M059J (cell line): ENCODE measurements at regions not wholly inside any gene's neighbourhood (a gene's known extent, or its start where the extent isn't known, plus 50 kb on each side); places are given as distances from the start of the nearest gene placed in this dataset.
"Not testable (repeated sequence)": the region's sequence is repeated elsewhere in the genome, so short reads cannot be mapped to it uniquely, and the experiment has no call there.

Source experiments
- DNase-seq: peaks from one replicate; pipeline ENCODE4 v3.0.0-alpha.2; 2012; ENCODE audit warnings: low read depth

DNA sequence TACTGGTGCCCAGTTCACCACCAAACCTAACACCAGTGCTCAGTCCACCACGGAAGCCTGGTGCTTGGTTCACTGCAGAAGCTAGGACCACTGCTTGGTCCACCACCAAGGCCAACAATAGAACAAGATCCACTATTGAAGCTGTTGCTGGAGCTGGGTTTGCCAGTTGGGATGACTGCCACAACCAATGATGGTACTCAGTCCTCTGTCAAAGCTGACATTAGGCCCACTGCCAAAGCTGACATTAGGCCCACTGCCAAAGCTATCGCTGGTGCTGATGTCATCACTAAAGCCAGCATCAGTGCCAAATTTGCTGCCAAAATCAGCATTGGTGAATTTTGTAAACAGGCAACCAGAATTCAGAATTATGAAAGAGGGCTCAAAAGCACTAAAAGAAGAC is 1850.2 kb upstream of the RAG2 start:
- peak; percentile 51 for DNase-seq

DNA sequence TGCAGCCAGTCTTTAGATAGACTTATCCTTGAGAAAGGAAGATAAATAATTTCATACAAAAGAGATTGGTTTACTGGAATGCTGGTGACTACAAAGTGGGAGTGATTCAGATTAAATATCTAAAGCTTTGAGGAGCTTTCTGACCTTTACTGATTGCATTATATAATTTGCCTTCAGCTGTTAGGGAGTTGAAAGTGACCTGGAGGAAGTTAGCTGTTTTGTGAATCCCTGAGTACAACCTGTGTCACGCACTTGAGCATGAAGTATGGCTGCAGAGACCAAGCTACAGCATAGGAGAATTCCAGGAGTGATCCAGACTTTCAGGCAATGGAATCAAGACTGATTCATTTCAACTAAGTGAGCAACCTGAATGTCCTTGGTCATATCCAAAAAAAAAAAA is 1848.3 kb upstream of the RAG2 start:
- peak; percentile 80 for DNase-seq

GRCh38 chr11:38438091-38438490 is 1840.1 kb upstream of the RAG2 start:
- no peak for DNase-seq

- no peak for DNase-seq
Observed at GRCh38 chr11:38425578-38425977, 1827.5 kb upstream of the RAG2 start.

GRCh38 chr11:38423042-38423441 is 1825.0 kb upstream of the RAG2 start:
- DNase-seq, result no peak

- DNase-seq, result peak; percentile 33
Observed at GRCh38 chr11:38416141-38416540, 1818.1 kb upstream of the RAG2 start.

DNA sequence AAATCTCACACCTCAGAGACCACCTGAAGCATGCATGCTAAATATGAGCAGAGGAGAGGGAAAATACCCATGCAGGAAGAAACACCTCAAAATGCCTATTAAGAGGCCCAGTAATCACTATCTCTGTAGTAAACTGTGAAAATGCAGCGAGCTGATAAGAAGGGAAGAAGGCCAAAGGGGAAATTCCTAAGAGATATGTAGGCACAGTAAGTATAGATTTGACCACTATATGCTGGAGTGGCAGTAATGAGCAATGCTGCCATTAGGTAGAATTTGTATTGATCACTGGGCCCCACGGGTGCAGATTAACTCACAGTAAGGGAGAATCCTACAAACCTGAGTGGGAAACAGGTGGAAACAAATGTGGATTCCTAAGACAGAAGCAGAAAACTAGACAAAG is 1813.1 kb upstream of the RAG2 start:
- no peak for DNase-seq

DNA sequence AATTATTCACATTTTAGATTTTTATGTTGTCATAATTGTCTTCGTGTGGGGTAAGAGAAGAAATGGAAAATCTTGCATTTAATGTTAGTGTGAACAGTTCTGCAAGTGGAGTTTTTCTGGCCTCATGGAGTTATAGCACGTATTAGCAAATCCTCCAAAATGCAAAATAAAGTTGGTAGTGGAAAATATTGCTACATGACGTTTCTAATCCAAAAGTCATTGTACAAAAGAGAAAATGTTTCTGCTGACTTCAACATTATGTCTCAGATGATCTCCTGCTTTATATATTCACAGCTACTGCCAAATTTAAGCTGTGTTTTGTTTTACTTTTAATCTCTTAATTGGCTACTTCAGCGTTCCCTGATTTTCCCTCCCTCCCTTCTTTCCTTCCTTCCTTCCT is 1804.0 kb upstream of the RAG2 start:
- DNase-seq, result no peak

GRCh38 chr11:38392176-38392575 is 1794.1 kb upstream of the RAG2 start:
- DNase-seq, result peak; percentile 51

GRCh38 chr11:38384568-38384967 is 1786.5 kb upstream of the RAG2 start:
- DNase-seq, result peak; percentile 93

GRCh38 chr11:38365274-38365673 is 1767.2 kb upstream of the RAG2 start:
- DNase-seq, result no peak

- no peak for DNase-seq
Observed at GRCh38 chr11:38356255-38356654, 1758.2 kb upstream of the RAG2 start.

DNA sequence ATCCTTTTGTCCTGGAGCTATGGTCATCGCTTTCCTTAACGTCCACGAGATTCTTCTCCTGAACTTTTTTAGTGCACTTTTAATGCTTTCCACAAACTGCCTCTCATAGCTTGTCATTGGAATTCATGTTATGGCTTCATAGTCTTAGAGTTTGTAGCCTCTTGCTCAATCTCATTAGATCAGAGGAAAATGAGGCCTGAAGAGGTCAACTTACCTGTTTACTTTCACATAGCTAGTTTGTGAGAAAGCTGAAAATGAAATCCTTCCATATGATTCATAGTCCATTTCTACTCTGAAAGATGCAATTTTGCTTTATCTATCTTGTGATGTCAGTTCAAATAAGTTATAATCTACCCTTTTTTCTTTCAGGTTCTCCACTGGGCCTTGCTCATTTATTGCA is 1747.2 kb upstream of the RAG2 start:
- DNase-seq, result peak; percentile 38

DNA sequence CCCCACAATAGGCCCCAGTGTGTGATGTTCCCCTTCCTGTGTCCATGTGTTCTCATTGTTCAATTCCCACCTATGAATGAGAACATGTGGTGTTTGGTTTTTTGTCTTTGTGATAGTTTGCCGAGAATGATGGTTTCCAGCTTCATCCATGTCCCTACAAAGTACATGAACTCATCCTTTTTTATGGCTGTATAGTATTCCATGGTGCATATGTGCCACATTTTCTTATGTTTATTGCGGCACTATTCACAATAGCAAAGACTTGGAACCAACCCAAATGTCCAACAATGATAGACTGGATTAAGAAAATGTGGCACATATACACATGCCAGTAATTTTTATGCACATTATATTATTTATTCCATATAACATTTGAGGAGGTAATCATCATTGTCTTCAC is 1743.6 kb upstream of the RAG2 start:
- not testable (repeated sequence) for DNase-seq

DNA sequence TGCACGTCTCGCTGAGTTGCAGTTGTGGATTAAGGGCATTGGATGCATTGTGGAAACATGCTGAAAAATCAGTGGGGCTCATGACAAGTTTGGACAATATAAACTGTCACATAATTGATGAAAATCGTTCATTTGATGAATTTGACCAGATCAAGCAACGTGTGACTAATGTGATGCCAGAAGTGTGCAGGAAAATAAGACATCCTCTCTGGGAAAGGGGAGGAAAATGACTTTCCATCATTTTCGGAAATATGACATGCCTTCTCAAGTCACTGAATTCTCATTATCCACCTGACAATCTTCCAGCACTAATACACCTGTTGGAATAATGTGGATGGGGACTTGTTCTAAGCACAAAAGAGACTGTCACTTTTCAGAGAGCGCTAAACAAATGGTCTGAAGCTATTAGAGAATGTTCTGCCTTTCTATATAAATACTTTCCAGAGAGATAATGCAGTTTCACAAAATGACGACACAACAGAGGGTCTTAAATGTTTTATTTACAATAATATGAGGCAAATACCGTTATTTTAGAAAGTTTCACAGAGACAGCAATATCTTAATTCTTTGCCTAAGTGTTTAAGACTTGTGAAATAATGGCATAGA is 1741.9 kb upstream of the RAG2 start:
- no peak for DNase-seq

DNA sequence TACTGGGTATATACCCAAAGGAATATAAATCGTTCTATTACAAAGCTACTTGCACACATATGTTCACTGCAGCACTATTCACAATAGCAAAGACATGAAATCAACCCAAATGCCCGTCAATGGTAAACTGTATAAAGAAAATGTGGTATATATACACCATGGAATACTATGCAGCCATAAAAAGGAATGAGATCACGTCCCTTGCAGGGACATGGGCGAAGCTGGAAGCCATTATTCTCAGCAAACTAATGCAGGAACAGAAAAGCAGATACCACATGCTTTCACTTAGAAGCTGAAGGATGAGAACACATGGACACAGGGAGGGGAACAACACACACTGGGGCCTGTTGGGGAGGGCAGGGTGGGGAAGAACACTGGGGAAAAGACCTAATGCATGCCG is 1740.0 kb upstream of the RAG2 start:
- DNase-seq, result not testable (repeated sequence)

GRCh38 chr11:38332046-38332445 is 1734.0 kb upstream of the RAG2 start:
- DNase-seq, result peak; percentile 64

DNA sequence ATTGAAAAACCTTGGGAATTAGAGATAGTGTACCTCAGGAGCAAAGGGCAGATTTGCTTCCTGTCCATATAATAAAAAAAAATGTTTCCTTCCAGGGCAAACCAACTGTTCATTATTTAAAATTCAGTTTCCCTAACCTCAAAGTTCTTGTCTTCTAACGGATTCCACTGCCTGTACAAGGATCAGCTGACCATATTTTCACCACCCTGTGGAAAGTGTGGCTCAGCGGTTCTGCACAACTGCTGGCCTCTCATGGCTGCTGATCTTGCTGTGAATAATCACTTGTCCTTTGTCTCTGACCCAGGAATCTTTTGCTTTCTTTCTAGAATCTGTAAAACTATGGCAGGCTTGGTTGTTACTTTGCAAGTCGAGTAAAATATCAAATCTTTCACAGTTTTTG is 1732.5 kb upstream of the RAG2 start:
- DNase-seq, result peak; percentile 10

GRCh38 chr11:38323961-38324761 is 1726.1 kb upstream of the RAG2 start:
- DNase-seq, result peak; percentile 60

- peak; percentile 72 for DNase-seq
Observed at GRCh38 chr11:38315151-38315550, 1717.1 kb upstream of the RAG2 start.

- no peak for DNase-seq
Observed at GRCh38 chr11:38307455-38307854, 1709.4 kb upstream of the RAG2 start.

DNA sequence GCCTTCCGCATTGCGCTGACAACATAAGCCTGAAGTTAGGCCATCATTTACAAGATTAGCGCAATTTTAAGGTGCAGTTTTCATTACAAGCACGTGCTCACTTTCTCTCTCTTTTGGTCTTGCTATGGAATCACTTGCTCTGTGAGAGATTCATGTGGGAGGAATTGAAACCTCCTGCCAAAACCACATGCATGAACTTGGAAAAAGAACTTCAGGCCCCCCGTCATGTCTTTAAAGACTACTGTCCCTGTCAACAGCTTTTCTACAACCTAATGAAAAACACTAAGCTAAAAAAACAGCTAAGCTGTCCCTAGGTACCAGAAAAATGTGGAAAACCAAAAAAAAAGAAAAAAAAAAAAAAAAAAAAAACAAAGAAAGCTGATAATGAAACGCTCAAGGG is 1707.6 kb upstream of the RAG2 start:
- DNase-seq, result peak; percentile 42

GRCh38 chr11:38304926-38305325 is 1706.9 kb upstream of the RAG2 start:
- DNase-seq, result no peak

- DNase-seq, result no peak
Observed at GRCh38 chr11:38302564-38302963, 1704.5 kb upstream of the RAG2 start.
